SK-N-SH treated with all-trans-retinoic acid at 6 μM for 48 hours (cell line): ENCODE measurements at regions not wholly inside any gene's neighbourhood (a gene's known extent, or its start where the extent isn't known, plus 50 kb on each side); places are given as distances from the start of the nearest gene placed in this dataset.

Source experiments
- ATAC-seq: fragments of 200-7000 bp; cut with Tn5 transposase; 3 replicates; pipeline ENCODE4 v1.9.1; 2020; ENCODE audit warnings: mild to moderate bottlenecking, moderate library complexity
- ARNTL ChIP-seq: fragments of 450-650 bp; formaldehyde crosslinking; IDR thresholded peaks from 2 replicates; pipeline ENCODE4 v1.5.0; 2020; ENCODE audit warnings: low read depth, mild to moderate bottlenecking, moderate library complexity, borderline replicate concordance
- CSDC2 ChIP-seq: fragments of 250-450 bp; sonication (Bioruptor Pico); IDR thresholded peaks from 2 replicates; pipeline ENCODE4 v1.5.0; 2020; ENCODE audit warnings: mild to moderate bottlenecking, moderate library complexity
- ESRRG ChIP-seq: fragments of 250-450 bp; sonication (Bioruptor Pico); IDR thresholded peaks from 2 replicates; pipeline ENCODE4 v1.6.1; 2021; ENCODE audit warnings: mild to moderate bottlenecking
- GLIS3 ChIP-seq: fragments of 250-450 bp; sonication (Bioruptor Pico); IDR thresholded peaks from 2 replicates; pipeline ENCODE4 v1.5.0; 2020; ENCODE audit warnings: mild to moderate bottlenecking, moderate library complexity
- ISL1 ChIP-seq: fragments of 250-450 bp; sonication (Bioruptor Pico); IDR thresholded peaks from 2 replicates; pipeline ENCODE4 v2.1.2; 2022; ENCODE audit warnings: mild to moderate bottlenecking, moderate library complexity
- OSR1 ChIP-seq: fragments of 250-450 bp; sonication (Bioruptor Pico); IDR thresholded peaks from 2 replicates; pipeline ENCODE4 v1.8.0; 2022; ENCODE audit warnings: moderate library complexity, mild to moderate bottlenecking, inconsistent platforms
- POU6F1 ChIP-seq: fragments of 250-450 bp; sonication (Bioruptor Pico); IDR thresholded peaks from 2 replicates; pipeline ENCODE4 v1.8.0; 2021; ENCODE audit warnings: low read depth, mild to moderate bottlenecking, moderate library complexity, borderline replicate concordance
- RARB ChIP-seq: fragments of 250-450 bp; sonication (Bioruptor Pico); IDR thresholded peaks from 2 replicates; pipeline ENCODE4 v1.8.0; 2021; ENCODE audit warnings: mild to moderate bottlenecking, moderate library complexity
- SNAI2 ChIP-seq: fragments of 250-450 bp; sonication (Bioruptor Pico); IDR thresholded peaks from 2 replicates; pipeline ENCODE4 v1.5.0; 2020; ENCODE audit warnings: mild to moderate bottlenecking, moderate library complexity
- TCF4 ChIP-seq: fragments of 250-450 bp; sonication (Bioruptor Pico); IDR thresholded peaks from 2 replicates; pipeline ENCODE4 v1.8.0; 2021; ENCODE audit warnings: mild to moderate bottlenecking, moderate library complexity, borderline replicate concordance
- TOX ChIP-seq: fragments of 250-450 bp; sonication (Bioruptor Pico); IDR thresholded peaks from 2 replicates; pipeline ENCODE4 v1.8.0; 2021; ENCODE audit warnings: mild to moderate bottlenecking, moderate library complexity, borderline replicate concordance
- ZC3H10 ChIP-seq: fragments of 250-450 bp; sonication (Bioruptor Pico); IDR thresholded peaks from 2 replicates; pipeline ENCODE4 v1.5.1; 2021; ENCODE audit warnings: mild to moderate bottlenecking, moderate library complexity
- ZFP3 ChIP-seq: fragments of 250-450 bp; sonication (Bioruptor Pico); IDR thresholded peaks from 2 replicates; pipeline ENCODE4 v1.5.0; 2020; ENCODE audit warnings: mild to moderate bottlenecking, moderate library complexity
- ZFP30 ChIP-seq: fragments of 450-650 bp; formaldehyde crosslinking; IDR thresholded peaks from 2 replicates; pipeline ENCODE4 v1.5.0; 2022; ENCODE audit warnings: mild to moderate bottlenecking, moderate library complexity
- ZNF565 ChIP-seq: fragments of 450-650 bp; formaldehyde crosslinking; conservative IDR thresholded peaks from 2 replicates; pipeline ENCODE4 v1.5.0; 2020; ENCODE audit warnings: low read depth, mild to moderate bottlenecking, moderate library complexity
- ZNF70 ChIP-seq: fragments of 450-650 bp; formaldehyde crosslinking; IDR thresholded peaks from 2 replicates; pipeline ENCODE4 v1.5.0; 2020; ENCODE audit warnings: mild to moderate bottlenecking, moderate library complexity
- ZNF8 ChIP-seq: fragments of 450-650 bp; formaldehyde crosslinking; IDR thresholded peaks from 2 replicates; pipeline ENCODE4 v1.5.0; 2020; ENCODE audit warnings: mild to moderate bottlenecking, moderate library complexity
- TF ChIP-seq, protein P1 (sequence below): fragments of 250-450 bp; sonication (Bioruptor Pico); IDR thresholded peaks from 2 replicates; pipeline ENCODE4 v1.5.1; 2020; ENCODE audit warnings: low read depth, mild to moderate bottlenecking, moderate library complexity
- TF ChIP-seq, protein P2 (sequence below): fragments of 250-450 bp; sonication (Bioruptor Pico); IDR thresholded peaks from 2 replicates; pipeline ENCODE4 v1.8.0; 2020; ENCODE audit warnings: mild to moderate bottlenecking, moderate library complexity, borderline replicate concordance
- TF ChIP-seq, protein P3 (sequence below): fragments of 250-450 bp; sonication (Bioruptor Pico); IDR thresholded peaks from 2 replicates; pipeline ENCODE4 v1.5.1; 2021; ENCODE audit warnings: mild to moderate bottlenecking, moderate library complexity
- TF ChIP-seq, protein P4 (sequence below): fragments of 250-450 bp; sonication (Bioruptor Pico); IDR thresholded peaks from 2 replicates; pipeline ENCODE4 v1.5.0; 2020; ENCODE audit warnings: mild to moderate bottlenecking, moderate library complexity

DNA sequence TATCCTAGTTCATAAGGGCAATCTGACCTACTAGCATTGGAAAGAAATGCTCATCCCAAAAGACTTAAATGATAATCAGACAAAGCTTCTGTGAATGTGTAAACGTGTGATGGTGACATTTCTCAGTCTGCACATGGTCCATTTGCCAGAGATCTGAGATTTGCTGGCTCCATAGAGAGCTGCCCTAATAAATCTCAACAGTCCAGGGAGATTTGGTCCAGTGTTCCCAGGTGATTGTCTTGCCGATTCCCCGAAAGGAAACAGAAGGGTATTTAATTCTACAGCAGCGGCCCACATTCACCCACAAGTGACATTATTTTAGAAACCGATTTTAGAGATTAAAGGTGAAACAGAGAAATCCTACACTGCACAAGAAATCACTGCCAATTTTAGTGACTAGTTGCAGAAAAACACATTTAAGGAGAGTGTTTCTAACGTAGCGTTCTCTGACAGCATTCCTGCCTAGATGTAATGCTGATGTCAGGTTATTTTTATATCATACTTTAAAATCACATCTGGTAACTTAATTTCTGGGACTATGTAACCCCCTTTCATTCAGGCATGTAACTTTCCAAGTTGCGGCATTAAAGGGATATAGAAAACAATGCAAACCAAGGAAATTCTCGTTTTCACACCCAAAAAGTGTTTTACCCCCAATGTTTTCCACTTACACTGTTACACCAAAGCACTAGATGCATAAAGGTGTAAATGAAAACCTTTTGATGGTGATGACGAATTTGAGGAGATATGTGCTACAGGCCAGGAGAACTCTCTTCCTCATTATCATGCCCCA, 231.9 kb upstream of the FN1 start:
- ATAC-seq = peak; percentile 65
- TF ChIP-seq ESRRG = no peak
- no peak for TF ChIP-seq ZFP30 (CRISPR knock-in tag)
- TF ChIP-seq CSDC2 = 0 out of 2 replicates have a peak, but pooled peaks have one; percentile 19
- TF ChIP-seq SNAI2 = no peak
- TF ChIP-seq, all 23 proteins: peak for 1

- TF ChIP-seq ISL1 (CRISPR knock-in tag) (0 out of 2 replicates have a peak, but pooled peaks have one; percentile 7), TCF4 (no peak), ESRRG (no peak)
- ATAC-seq = peak; percentile 67
These were observed 229.1 kb upstream of the FN1 start for GRCh38 chr2:215664847-215665525.

DNA sequence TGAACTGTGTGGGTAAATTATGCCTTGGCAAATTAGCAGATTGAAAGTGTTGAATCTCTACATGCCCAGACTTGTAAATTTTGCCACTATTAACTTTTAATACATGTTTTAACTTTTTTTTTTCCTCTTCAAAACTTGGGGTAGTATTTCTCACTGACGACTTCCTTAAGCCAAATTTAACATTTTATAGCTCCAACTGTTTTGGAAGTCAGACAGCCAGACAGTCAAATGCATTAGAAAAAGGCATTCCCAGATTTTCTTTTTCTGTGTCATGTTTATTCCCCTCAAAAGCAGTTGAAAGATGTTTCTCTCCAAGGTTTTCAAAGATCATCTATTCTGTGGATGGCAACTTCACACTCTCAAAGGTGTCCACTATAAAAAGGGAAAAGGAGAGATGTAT, 226.8 kb upstream of the FN1 start:
- ATAC-seq = no peak
- TF ChIP-seq TCF4 (no peak), ZFP30 (CRISPR knock-in tag) (no peak), ARNTL (CRISPR knock-in tag) (no peak), POU6F1 (CRISPR knock-in tag) (no peak), ZNF8 (CRISPR knock-in tag) (no peak), GLIS3 (CRISPR knock-in tag) (no peak), ZFP3 (CRISPR knock-in tag) (no peak), ISL1 (CRISPR knock-in tag) (no peak), TOX (CRISPR knock-in tag) (no peak), ZC3H10 (no peak), ZNF565 (CRISPR knock-in tag) (no peak), ZNF70 (CRISPR knock-in tag) (no peak), OSR1 (CRISPR knock-in tag) (no peak), CSDC2 (no peak), RARB (CRISPR knock-in tag) (no peak)
- TF ChIP-seq, protein P1, sequence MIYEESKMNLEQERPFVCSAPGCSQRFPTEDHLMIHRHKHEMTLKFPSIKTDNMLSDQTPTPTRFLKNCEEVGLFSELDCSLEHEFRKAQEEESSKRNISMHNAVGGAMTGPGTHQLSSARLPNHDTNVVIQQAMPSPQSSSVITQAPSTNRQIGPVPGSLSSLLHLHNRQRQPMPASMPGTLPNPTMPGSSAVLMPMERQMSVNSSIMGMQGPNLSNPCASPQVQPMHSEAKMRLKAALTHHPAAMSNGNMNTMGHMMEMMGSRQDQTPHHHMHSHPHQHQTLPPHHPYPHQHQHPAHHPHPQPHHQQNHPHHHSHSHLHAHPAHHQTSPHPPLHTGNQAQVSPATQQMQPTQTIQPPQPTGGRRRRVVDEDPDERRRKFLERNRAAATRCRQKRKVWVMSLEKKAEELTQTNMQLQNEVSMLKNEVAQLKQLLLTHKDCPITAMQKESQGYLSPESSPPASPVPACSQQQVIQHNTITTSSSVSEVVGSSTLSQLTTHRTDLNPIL (CRISPR knock-in tag) = no peak
- TF ChIP-seq, protein P2, sequence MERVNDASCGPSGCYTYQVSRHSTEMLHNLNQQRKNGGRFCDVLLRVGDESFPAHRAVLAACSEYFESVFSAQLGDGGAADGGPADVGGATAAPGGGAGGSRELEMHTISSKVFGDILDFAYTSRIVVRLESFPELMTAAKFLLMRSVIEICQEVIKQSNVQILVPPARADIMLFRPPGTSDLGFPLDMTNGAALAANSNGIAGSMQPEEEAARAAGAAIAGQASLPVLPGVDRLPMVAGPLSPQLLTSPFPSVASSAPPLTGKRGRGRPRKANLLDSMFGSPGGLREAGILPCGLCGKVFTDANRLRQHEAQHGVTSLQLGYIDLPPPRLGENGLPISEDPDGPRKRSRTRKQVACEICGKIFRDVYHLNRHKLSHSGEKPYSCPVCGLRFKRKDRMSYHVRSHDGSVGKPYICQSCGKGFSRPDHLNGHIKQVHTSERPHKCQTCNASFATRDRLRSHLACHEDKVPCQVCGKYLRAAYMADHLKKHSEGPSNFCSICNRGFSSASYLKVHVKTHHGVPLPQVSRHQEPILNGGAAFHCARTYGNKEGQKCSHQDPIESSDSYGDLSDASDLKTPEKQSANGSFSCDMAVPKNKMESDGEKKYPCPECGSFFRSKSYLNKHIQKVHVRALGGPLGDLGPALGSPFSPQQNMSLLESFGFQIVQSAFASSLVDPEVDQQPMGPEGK (CRISPR knock-in tag) = no peak
- TF ChIP-seq, protein P3, sequence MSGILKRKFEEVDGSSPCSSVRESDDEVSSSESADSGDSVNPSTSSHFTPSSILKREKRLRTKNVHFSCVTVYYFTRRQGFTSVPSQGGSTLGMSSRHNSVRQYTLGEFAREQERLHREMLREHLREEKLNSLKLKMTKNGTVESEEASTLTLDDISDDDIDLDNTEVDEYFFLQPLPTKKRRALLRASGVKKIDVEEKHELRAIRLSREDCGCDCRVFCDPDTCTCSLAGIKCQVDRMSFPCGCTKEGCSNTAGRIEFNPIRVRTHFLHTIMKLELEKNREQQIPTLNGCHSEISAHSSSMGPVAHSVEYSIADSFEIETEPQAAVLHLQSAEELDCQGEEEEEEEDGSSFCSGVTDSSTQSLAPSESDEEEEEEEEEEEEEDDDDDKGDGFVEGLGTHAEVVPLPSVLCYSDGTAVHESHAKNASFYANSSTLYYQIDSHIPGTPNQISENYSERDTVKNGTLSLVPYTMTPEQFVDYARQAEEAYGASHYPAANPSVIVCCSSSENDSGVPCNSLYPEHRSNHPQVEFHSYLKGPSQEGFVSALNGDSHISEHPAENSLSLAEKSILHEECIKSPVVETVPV (CRISPR knock-in tag) = no peak
- TF ChIP-seq, all 23 proteins: peak for 0

DNA sequence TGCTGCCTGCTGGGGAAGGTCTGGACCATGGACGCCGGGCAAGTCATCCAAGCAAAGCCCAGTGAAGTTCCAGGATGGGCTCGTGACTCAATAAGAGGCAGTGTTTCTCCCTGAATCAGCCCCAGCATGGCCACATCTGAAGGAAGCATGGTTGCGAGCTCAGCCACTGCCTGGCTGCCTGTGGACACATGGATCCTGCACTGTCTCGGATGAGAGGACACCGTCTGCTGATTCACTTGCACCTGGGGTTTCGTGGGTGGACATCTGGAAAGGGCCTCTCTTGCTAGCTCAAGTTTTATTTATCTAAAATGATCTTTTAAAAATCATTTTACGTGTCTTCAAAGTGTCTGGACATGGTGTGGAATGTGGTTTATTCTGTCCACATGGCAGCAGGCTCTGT, 224.8 kb upstream of the FN1 start:
- ATAC-seq = no peak
- TF ChIP-seq ZNF70 (CRISPR knock-in tag) (no peak), SNAI2 (no peak), ZNF8 (CRISPR knock-in tag) (no peak), CSDC2 (no peak), ARNTL (CRISPR knock-in tag) (no peak), ZFP3 (CRISPR knock-in tag) (no peak), GLIS3 (CRISPR knock-in tag) (no peak)
- TF ChIP-seq, protein P2 (CRISPR knock-in tag) = no peak
- TF ChIP-seq, protein P4, sequence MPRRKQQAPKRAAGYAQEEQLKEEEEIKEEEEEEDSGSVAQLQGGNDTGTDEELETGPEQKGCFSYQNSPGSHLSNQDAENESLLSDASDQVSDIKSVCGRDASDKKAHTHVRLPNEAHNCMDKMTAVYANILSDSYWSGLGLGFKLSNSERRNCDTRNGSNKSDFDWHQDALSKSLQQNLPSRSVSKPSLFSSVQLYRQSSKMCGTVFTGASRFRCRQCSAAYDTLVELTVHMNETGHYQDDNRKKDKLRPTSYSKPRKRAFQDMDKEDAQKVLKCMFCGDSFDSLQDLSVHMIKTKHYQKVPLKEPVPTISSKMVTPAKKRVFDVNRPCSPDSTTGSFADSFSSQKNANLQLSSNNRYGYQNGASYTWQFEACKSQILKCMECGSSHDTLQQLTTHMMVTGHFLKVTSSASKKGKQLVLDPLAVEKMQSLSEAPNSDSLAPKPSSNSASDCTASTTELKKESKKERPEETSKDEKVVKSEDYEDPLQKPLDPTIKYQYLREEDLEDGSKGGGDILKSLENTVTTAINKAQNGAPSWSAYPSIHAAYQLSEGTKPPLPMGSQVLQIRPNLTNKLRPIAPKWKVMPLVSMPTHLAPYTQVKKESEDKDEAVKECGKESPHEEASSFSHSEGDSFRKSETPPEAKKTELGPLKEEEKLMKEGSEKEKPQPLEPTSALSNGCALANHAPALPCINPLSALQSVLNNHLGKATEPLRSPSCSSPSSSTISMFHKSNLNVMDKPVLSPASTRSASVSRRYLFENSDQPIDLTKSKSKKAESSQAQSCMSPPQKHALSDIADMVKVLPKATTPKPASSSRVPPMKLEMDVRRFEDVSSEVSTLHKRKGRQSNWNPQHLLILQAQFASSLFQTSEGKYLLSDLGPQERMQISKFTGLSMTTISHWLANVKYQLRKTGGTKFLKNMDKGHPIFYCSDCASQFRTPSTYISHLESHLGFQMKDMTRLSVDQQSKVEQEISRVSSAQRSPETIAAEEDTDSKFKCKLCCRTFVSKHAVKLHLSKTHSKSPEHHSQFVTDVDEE (CRISPR knock-in tag) = no peak
